Retina (tissue), 1 donor: ENCODE measurements at regions not wholly inside any gene's neighbourhood (a gene's known extent, or its start where the extent isn't known, plus 50 kb on each side); places are given as distances from the start of the nearest gene placed in this dataset.

ENCODE experiments used
- DNase-seq: peaks from one replicate; pipeline ENCODE4 v3.0.0-alpha.2; 2016

- DNase-seq, result no peak
Measured at GRCh38 chr10:10471758-10472157, 545.9 kb upstream of the CELF2 start.

- DNase-seq, result no peak
Measured at GRCh38 chr10:10475812-10476211, 541.9 kb upstream of the CELF2 start.

- no peak for DNase-seq
Measured at GRCh38 chr10:10477844-10478243, 539.8 kb upstream of the CELF2 start.

GRCh38 chr10:10479465-10479864 is 538.2 kb upstream of the CELF2 start:
- no peak for DNase-seq

GRCh38 chr10:10482613-10483012 is 535.1 kb upstream of the CELF2 start:
- DNase-seq, result no peak

- DNase-seq, result no peak
Measured at GRCh38 chr10:10489076-10489475, 528.6 kb upstream of the CELF2 start.

GRCh38 chr10:10489805-10490571 is 527.7 kb upstream of the CELF2 start:
- DNase-seq, result no peak

- DNase-seq, result no peak
Measured at GRCh38 chr10:10490581-10490980, 527.1 kb upstream of the CELF2 start.

- DNase-seq, result no peak
Measured at GRCh38 chr10:10492420-10492819, 525.3 kb upstream of the CELF2 start.

- no peak for DNase-seq
Measured at GRCh38 chr10:10493833-10494232, 523.8 kb upstream of the CELF2 start.

GRCh38 chr10:10497245-10497644 is 520.4 kb upstream of the CELF2 start:
- no peak for DNase-seq

GRCh38 chr10:10498781-10499180 is 518.9 kb upstream of the CELF2 start:
- DNase-seq, result no peak

- DNase-seq, result no peak
Measured at GRCh38 chr10:10499839-10500238, 517.8 kb upstream of the CELF2 start.

- no peak for DNase-seq
Measured at GRCh38 chr10:10500937-10501336, 516.7 kb upstream of the CELF2 start.

- no peak for DNase-seq
Measured at GRCh38 chr10:10503772-10504171, 513.9 kb upstream of the CELF2 start.

GRCh38 chr10:10508211-10508610 is 509.5 kb upstream of the CELF2 start:
- DNase-seq, result peak; percentile 59

GRCh38 chr10:10510179-10510578 is 507.5 kb upstream of the CELF2 start:
- DNase-seq, result no peak

- no peak for DNase-seq
Measured at GRCh38 chr10:10513067-10513466, 504.6 kb upstream of the CELF2 start.

- DNase-seq, result no peak
Measured at GRCh38 chr10:10513898-10514297, 503.8 kb upstream of the CELF2 start.

- no peak for DNase-seq
Measured at GRCh38 chr10:10514797-10515196, 502.9 kb upstream of the CELF2 start.

GRCh38 chr10:10515479-10516204 is 502.0 kb upstream of the CELF2 start:
- DNase-seq, result no peak

GRCh38 chr10:10516346-10517130 is 501.1 kb upstream of the CELF2 start:
- no peak for DNase-seq

GRCh38 chr10:10517866-10518265 is 499.8 kb upstream of the CELF2 start:
- DNase-seq, result no peak

- no peak for DNase-seq
Measured at GRCh38 chr10:10519674-10520073, 498.0 kb upstream of the CELF2 start.
